ENCODE measurements at regions not wholly inside any gene's neighbourhood (a gene's known extent, or its start where the extent isn't known, plus 50 kb on each side); places are given as distances from the start of the nearest gene placed in this dataset.

- no peak for DNase-seq
Observed at GRCh38 chr5:52690236-52690768, 97.4 kb upstream of the ITGA1 start.

GRCh38 chr5:52692039-52692438, 95.7 kb upstream of the ITGA1 start:
- DNase-seq = no peak

DNA sequence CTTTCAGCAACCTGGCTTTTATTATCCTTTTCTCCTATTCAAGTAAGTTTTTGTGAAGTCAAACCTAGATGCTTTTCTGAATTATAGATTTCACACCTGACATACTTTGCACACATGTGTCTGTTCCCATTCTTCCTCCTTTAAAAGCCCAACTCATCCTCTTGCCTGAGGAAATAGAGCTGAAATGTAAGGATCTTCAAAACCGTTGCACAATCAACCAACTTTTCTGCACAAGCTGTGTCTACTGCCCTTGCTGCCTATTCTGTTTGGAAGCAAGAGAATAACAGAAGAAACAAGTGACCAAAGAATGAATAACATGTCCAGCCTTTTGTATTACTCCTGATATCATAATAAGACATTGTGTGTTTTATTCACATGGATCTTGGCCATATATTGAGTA, 95.1 kb upstream of the ITGA1 start:
- no peak for DNase-seq

GRCh38 chr5:52693280-52693679, 94.4 kb upstream of the ITGA1 start:
- DNase-seq = peak; percentile 27 to 36

DNA sequence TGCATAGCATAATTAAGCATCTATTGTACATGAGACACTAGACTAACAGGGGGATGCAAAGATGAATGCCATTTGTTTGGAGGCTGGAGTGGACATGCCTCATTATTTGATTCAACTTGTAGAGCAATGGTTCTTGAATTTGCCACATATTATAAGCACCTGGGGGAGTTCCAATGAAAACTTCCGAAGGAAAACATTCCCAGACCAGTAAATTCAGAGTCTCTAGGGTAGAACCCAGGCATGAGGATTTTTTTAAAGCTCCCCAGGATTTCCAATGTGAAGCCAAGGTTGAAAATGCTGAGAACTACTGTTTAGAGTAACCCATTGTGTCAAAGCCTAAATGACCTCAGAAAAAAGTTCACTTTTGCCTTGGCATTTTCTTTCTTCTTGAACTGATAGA, 93.9 kb upstream of the ITGA1 start:
- DNase-seq = no peak

DNA sequence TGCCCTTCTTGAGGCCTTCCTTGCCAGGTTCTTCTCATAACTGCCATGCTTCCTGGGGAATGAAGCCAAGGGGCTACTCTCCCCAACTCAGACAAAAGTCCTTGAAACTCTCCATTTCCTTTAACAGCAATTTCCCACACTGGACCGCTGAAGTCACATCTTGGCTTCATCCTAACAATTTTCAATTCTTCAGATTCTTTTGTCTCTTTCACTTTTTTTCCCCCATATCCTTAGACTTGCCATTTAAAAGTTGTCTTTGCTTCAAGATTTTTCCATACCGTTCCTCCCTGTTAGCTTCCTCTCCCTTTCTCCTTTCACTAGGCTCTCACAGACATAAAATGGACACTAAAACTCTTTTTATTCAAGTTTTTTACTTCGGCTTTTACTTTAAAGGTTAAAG, 93.1 kb upstream of the ITGA1 start:
- no peak for DNase-seq

- DNase-seq = no peak
Observed at GRCh38 chr5:52702877-52703276, 84.8 kb upstream of the ITGA1 start.

- DNase-seq = no peak
Observed at GRCh38 chr5:52703321-52703720, 84.4 kb upstream of the ITGA1 start.

GRCh38 chr5:52705720-52706119, 82.0 kb upstream of the ITGA1 start:
- no peak for DNase-seq

DNA sequence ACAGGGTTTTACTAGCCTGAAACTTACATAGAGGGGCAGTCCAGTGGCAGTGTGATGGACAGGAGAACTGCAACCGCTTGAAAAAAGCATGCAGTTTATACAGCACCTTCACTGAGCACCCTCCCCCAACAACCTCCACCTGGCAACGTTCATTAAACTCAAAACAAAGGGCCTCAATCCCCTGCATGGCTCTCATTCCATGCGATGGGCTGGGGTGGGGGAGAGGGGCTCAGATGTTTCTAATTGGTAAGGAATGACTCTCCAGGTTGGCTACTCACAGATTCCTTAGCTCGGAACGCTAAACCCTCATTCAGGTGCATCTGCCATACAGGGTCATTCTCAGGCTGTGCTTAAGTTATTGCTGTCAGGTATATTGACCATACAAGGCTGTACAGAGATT, 80.9 kb upstream of the ITGA1 start:
- DNase-seq = no peak

- DNase-seq = no peak
Observed at GRCh38 chr5:52707616-52708015, 80.1 kb upstream of the ITGA1 start.

DNA sequence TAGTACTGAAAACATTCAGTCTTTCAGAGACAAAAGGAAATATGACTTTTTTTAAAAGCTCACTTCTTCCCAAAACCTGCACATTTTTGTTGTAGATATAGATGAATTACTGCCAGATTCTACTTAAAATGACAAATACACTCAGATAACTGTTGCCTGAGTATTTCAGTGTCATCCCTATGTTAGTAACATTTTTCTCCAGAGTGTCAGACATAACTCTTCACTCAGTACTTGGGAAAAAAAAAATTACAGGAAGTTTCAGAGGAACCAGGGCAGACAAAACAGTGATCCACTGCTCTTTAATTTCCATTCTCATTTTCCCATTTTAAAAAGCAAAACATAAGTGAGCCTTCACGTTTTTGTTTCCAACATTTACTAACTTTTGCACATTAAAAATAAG, 79.3 kb upstream of the ITGA1 start:
- no peak for DNase-seq

DNA sequence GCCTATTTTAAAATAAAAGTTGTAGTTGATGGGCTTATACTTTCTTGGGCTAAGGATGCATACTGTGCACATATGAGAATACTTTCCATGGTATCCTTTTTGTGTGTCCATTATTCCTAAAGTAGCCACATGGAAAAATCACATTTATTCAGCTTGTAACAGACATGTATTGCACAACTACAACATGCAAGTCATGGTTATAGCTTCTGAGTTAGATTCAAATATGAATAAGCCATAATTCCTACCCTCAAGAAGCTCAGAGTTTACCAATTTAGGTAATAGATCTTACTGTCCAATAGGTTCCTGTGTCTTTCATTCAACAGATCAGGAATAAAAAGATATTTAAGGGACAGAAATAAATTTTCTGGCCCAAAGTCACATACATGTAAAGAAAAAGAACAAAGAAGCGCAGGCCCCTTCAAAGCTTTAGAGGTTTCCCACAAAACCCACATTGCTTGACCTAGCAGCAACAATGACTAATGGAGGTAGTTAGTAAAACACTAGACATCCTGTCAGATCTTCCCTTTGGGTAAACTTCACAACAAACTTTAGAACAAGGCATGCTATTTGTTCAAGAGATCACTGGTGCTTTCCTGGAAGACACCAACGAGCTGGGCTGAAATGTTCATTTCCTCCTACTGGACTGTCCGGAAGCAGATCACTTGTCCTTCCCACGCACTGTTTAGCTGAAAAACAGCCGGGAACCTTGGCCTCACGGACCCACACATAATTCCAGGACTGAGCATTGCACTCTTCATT, 78.4 kb upstream of the ITGA1 start:
- DNase-seq = no peak

GRCh38 chr5:52710310-52710971, 77.3 kb upstream of the ITGA1 start:
- no peak for DNase-seq

DNA sequence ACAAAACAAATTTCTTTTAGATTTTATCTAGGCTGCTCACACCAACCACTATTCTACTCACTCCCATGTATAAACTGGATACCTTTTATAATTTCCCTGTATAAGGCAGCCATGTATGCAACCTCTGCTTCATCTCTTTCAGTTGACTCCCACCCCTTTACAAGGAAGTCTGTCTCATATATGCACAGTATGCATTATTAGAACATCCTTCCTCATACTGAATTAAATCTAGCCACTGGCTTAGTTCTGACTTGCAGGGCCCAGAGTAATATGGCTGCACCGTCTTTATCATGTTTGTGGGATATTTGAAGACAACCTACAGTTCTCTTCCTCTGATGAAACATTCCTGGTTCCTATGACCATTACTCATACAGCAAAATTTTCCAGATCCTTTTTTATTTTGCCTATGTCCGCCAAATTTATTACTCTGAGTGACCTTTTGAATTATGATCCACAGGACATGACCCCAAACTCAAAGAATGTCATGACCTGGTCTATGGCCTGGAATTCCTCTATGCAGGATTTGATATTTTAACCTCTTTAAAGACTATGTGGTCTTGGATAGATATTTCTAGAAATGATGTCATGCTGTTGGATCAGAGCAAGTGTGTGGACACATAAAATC, 76.6 kb upstream of the ITGA1 start:
- no peak for DNase-seq

DNA sequence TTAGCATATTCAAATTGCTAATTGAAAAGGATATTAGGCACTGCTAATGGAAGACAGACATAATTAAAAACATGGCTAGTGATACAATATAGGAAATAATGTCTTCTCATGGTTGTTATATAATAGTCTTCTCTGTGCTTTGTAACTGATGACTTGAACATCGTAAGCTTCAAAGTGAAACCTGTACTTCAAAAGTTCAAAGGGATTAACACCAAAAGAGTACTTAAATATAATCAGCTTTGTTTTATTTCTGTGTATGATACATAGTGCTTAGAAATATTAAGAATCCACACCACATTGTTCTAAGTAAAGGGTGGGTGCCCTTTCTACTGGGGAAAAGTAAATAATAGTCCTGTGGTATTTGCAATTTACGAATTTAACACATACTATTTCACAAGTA, 75.4 kb upstream of the ITGA1 start:
- no peak for DNase-seq

- DNase-seq = peak in 1 of 2 experiments; percentile 38
Observed at GRCh38 chr5:52725065-52725746, 62.5 kb upstream of the ITGA1 start.

DNA sequence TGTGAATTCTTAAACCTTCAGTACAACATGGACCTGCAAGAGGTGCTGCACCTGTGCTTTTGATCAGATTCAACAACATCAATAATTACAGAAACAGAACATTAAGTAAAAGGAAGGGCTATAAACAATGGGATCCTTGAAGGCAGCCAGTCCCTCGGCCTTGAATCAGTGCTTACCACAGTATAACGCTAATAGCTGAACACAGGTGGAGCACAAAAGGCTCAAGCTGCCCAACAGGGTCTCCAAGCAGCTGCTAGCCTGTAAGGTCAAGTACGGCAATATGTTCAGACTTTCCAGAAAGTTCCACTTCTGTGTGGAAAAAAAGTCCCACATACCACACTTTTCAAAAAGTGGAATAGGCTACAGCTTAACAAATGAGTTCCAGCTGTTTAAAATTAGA, 61.9 kb upstream of the ITGA1 start:
- no peak for DNase-seq

DNA sequence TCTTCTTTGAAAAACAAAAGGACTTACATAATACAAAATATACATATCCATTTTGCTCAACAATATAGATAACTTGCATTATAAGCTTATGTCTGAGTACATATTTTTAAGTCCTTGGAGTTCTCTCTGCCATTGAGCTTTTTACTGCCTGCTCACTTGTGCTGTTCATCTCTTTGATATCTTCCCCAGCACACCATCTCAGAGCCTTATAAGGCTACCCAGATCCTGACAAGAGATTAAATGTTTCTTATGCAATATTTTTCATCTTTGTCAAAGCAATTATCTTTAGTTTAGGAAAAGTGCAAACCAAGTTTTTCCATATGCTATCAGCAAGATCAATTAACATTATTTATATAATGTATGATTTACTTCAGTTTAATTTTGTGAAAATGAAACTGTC, 60.7 kb upstream of the ITGA1 start:
- no peak for DNase-seq

GRCh38 chr5:52727576-52727975, 60.1 kb upstream of the ITGA1 start:
- DNase-seq = no peak

GRCh38 chr5:52728224-52728623, 59.5 kb upstream of the ITGA1 start:
- no peak for DNase-seq

GRCh38 chr5:52728686-52729085, 59.0 kb upstream of the ITGA1 start:
- no peak for DNase-seq

DNA sequence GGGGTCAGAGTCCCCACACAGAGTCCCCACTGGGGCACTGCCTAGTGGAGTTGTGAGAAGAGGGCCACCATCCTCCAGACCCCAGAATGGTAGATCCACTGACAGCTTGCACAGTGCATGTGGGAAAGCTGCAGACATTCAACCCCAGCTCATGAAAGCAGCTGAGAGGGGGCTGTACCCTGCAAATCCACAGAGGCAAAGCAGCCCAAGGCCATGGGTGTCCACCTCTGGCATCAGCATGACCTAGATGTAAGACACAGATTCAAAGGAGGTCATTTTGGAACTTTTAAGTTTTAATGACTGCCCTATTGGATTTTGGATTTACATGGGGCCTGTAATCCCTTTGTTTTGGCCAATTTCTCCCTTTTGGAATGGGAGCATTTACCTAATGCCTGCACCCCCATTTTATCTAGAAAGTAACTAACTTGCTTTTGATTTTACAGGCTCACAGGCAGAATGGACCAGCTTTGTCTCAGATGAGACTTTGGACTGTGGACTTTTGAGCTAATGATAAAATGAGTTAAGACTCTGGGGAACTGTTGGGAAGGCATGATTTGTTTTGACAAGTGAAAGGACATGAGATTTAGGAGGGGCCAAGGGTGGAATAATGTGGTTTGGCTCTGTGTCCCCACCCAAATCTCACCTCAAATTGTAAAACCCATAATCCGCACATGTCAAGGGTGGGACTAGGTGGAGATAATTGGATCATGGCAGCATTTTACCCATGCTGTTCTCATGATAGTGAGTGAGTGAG, 56.3 kb upstream of the ITGA1 start:
- DNase-seq = no peak

All from activated CD4-positive, alpha-beta T cell treated with anti-CD3 and anti-CD28 coated beads, Interleukin-2, amount 50 U/mL, for 48 hours (primary cell).